ENCODE measurements at regions not wholly inside any gene's neighbourhood (a gene's known extent, or its start where the extent isn't known, plus 50 kb on each side); places are given as distances from the start of the nearest gene placed in this dataset.

- H3K4me3 ChIP-seq (ENCODE audit: low read depth, low read length) = no peak overlapping the region
- DNase-seq (ENCODE audit: low read depth) = no peak
- TF ChIP-seq, protein P1, sequence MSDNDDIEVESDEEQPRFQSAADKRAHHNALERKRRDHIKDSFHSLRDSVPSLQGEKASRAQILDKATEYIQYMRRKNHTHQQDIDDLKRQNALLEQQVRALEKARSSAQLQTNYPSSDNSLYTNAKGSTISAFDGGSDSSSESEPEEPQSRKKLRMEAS (IDR thresholded peaks at IDR 0.05; ENCODE audit: low read depth, low read length) = no peak
- TF ChIP-seq MYC (IDR thresholded peaks at IDR 0.05; ENCODE audit: low read depth, low read length) (no peak), POLR2A (IDR thresholded peaks at IDR 0.05; ENCODE audit: extremely low read depth, insufficient read length) (no peak)
- TF ChIP-seq, protein P2, sequence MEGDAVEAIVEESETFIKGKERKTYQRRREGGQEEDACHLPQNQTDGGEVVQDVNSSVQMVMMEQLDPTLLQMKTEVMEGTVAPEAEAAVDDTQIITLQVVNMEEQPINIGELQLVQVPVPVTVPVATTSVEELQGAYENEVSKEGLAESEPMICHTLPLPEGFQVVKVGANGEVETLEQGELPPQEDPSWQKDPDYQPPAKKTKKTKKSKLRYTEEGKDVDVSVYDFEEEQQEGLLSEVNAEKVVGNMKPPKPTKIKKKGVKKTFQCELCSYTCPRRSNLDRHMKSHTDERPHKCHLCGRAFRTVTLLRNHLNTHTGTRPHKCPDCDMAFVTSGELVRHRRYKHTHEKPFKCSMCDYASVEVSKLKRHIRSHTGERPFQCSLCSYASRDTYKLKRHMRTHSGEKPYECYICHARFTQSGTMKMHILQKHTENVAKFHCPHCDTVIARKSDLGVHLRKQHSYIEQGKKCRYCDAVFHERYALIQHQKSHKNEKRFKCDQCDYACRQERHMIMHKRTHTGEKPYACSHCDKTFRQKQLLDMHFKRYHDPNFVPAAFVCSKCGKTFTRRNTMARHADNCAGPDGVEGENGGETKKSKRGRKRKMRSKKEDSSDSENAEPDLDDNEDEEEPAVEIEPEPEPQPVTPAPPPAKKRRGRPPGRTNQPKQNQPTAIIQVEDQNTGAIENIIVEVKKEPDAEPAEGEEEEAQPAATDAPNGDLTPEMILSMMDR (IDR thresholded peaks at IDR 0.05; ENCODE audit: low read depth, low read length) = no peak
Observed at GRCh38 chr2:240213476-240214421, 73.3 kb upstream of the OTOS start.

DNA sequence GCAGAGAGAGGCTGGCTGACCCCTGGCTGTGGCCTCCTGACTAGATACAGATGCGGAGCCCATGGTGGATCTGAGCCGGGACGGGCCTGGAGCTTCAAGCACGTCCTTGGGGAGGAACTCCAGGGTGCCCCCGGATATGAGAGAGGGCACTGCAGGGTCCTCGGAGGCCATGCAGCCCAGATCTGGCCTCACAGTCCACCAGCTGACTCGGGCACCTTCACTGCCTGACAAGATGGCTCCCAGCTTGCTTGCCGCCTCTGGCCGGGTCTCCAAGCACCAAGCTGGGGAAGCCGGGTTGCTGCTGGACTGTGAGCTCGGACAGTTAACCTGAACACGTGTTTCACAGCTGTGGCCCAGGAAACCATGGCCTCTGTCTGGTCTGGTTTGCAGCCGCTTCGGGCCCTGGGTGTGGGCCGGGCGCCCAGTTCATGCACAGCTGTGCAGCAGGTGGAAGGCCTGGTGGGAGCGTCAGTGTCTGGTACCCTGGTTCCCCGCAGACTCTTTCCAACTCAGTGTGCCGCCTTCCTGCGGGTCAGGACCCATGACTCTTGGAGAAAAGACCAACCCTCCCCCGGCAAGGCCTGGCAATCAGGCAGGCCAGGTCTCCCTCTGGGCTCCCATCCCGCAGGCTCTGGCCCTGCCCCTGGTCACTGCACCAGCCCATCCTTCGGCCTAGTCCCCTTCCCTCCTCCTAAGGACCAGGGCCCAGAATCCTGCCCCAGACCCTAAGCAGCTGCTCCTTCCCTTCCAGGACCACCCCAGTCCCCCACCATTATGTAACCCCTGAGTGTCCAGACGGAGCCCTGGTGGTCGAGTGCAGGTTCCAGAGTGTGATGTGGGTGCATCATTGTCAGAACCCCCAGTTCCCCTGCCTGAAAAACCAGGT, 74.6 kb upstream of the OTOS start:
- no peak overlapping the region for H3K4me3 ChIP-seq (ENCODE audit: low read depth, low read length)
- DNase-seq (ENCODE audit: low read depth) = no peak
- TF ChIP-seq POLR2A (IDR thresholded peaks at IDR 0.05; ENCODE audit: extremely low read depth, insufficient read length) (no peak), MYC (IDR thresholded peaks at IDR 0.05; ENCODE audit: low read depth, low read length) (no peak)
- TF ChIP-seq, protein P1 (IDR thresholded peaks at IDR 0.05; ENCODE audit: low read depth, low read length) = no peak
- TF ChIP-seq, protein P2 (IDR thresholded peaks at IDR 0.05; ENCODE audit: low read depth, low read length) = no peak

DNA sequence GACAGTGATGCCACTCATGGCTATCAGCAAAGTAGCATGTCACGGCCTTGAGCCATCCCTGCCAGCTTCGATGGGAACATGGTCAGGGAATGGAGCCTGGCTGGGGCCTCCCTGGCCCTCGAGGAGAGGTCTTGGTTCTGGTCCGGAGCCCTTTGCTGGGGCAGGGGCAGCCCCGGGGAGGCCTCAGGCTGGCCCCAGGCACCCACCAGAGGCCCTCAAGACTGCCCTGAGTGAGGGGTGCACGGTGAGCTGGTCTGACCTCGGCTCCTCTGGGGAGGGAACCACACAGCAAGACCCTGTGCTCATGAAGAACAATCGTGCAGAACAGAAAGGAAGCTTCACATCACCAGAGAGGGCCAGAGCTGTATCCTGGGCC, 75.2 kb upstream of the OTOS start:
- TF ChIP-seq, protein P2 (IDR thresholded peaks at IDR 0.05; ENCODE audit: low read depth, low read length) = no peak
- TF ChIP-seq, protein P1 (IDR thresholded peaks at IDR 0.05; ENCODE audit: low read depth, low read length) = no peak
- TF ChIP-seq MYC (IDR thresholded peaks at IDR 0.05; ENCODE audit: low read depth, low read length) = no peak
- no peak for TF ChIP-seq POLR2A (IDR thresholded peaks at IDR 0.05; ENCODE audit: extremely low read depth, insufficient read length)

GRCh38 chr2:240216167-240216566, 75.7 kb upstream of the OTOS start:
- H3K4me3 ChIP-seq (ENCODE audit: low read depth, low read length) = no peak overlapping the region
- no peak for DNase-seq (ENCODE audit: low read depth)
- TF ChIP-seq POLR2A (IDR thresholded peaks at IDR 0.05; ENCODE audit: extremely low read depth, insufficient read length) = no peak
- TF ChIP-seq, protein P2 (IDR thresholded peaks at IDR 0.05; ENCODE audit: low read depth, low read length) = no peak
- TF ChIP-seq, protein P1 (IDR thresholded peaks at IDR 0.05; ENCODE audit: low read depth, low read length) = no peak
- no peak for TF ChIP-seq MYC (IDR thresholded peaks at IDR 0.05; ENCODE audit: low read depth, low read length)

More for the DNA sequence above, 75.2 kb upstream of the OTOS start:
- no peak overlapping the region for H3K4me3 ChIP-seq (ENCODE audit: low read depth, low read length)
- DNase-seq (ENCODE audit: low read depth) = no peak

GRCh38 chr2:240217431-240218301, 77.2 kb upstream of the OTOS start:
- TF ChIP-seq POLR2A (IDR thresholded peaks at IDR 0.05; ENCODE audit: extremely low read depth, insufficient read length) = no peak
- TF ChIP-seq, protein P2 (IDR thresholded peaks at IDR 0.05; ENCODE audit: low read depth, low read length) = no peak
- no peak for TF ChIP-seq MYC (IDR thresholded peaks at IDR 0.05; ENCODE audit: low read depth, low read length)
- TF ChIP-seq, protein P1 (IDR thresholded peaks at IDR 0.05; ENCODE audit: low read depth, low read length) = no peak

More at GRCh38 chr2:240217431-240218301, 77.2 kb upstream of the OTOS start:
- no peak for DNase-seq (ENCODE audit: low read depth)
- no peak overlapping the region for H3K4me3 ChIP-seq (ENCODE audit: low read depth, low read length)

All from NB4 (cell line).